ENCODE measurements at regions not wholly inside any gene's neighbourhood (a gene's known extent, or its start where the extent isn't known, plus 50 kb on each side); places are given as distances from the start of the nearest gene placed in this dataset.
"Not testable (repeated sequence)": the region's sequence is repeated elsewhere in the genome, so short reads cannot be mapped to it uniquely, and the experiment has no call there.

GRCh38 chr6:44022296-44022661 is 105.0 kb downstream of the MRPL14 start:
- 73 to 78% methylated on average over 7 of the region's 7 CpGs for WGBS, 2 donors
- Histone ChIP-seq H3K4me3 (no peak overlapping the region), H3K27ac (peak overlapping the region in 1 of 4 donors; percentile 49), H3K9me3 (no peaks in the 10 kb centered on the region), H3K4me1 (no peaks in the 10 kb centered on the region), H3K27me3 (no peaks in the 10 kb centered on the region), H3K36me3 (no peaks in the 10 kb centered on the region)
- DNase-seq: peak; percentile 60
- intact Hi-C loops (cut with DNase I): no loop called here
- TF ChIP-seq EP300 (IDR thresholded peaks at IDR 0.05) (no peak), POLR2A (IDR thresholded peaks at IDR 0.05) (no peak), CTCF (IDR thresholded peaks at IDR 0.05) (no peak), POLR2AphosphoS5 (IDR thresholded peaks at IDR 0.05) (no peak)

GRCh38 chr6:44021589-44022295 is 105.5 kb downstream of the MRPL14 start:
- Histone ChIP-seq H3K4me3 (no peak overlapping the region), H3K36me3 (no peaks in the 10 kb centered on the region), H3K27me3 (no peaks in the 10 kb centered on the region), H3K9me3 (no peaks in the 10 kb centered on the region), H3K27ac (peak overlapping the region in 1 of 4 donors; percentile 49), H3K4me1 (no peaks in the 10 kb centered on the region)
- DNase-seq: peak; percentile 59
- TF ChIP-seq POLR2A (IDR thresholded peaks at IDR 0.05) (no peak), EP300 (IDR thresholded peaks at IDR 0.05) (no peak), POLR2AphosphoS5 (IDR thresholded peaks at IDR 0.05) (no peak), CTCF (IDR thresholded peaks at IDR 0.05) (no peak)
- intact Hi-C loops (cut with DNase I): no loop called here
- WGBS, 2 donors: 81 to 83% methylated on average over 9 of the region's 9 CpGs

GRCh38 chr6:44020664-44021425 is 106.4 kb downstream of the MRPL14 start:
- Histone ChIP-seq H3K4me1 (no peaks in the 10 kb centered on the region), H3K27ac (peak overlapping the region in 1 of 4 donors; percentile 18), H3K27me3 (no peaks in the 10 kb centered on the region), H3K4me3 (no peak overlapping the region), H3K36me3 (no peaks in the 10 kb centered on the region), H3K9me3 (no peaks in the 10 kb centered on the region)
- no peak for TF ChIP-seq POLR2A (IDR thresholded peaks at IDR 0.05)
- no peak for TF ChIP-seq EP300 (IDR thresholded peaks at IDR 0.05)
- TF ChIP-seq CTCF (IDR thresholded peaks at IDR 0.05): no peak
- TF ChIP-seq POLR2AphosphoS5 (IDR thresholded peaks at IDR 0.05): no peak
- DNase-seq: peak; percentile 34
- 93 to 95% methylated on average over 12 of the region's 12 CpGs for WGBS, 2 donors
- intact Hi-C loops (cut with DNase I): no loop called here

- TF ChIP-seq POLR2A (IDR thresholded peaks at IDR 0.05) (no peak), EP300 (IDR thresholded peaks at IDR 0.05) (no peak), CTCF (IDR thresholded peaks at IDR 0.05) (no peak), POLR2AphosphoS5 (IDR thresholded peaks at IDR 0.05) (peak in 1 of 4 donors; percentile 8)
- DNase-seq: peak; percentile 63
- Histone ChIP-seq H3K27ac (peak overlapping the region in 1 of 4 donors; percentile 18), H3K27me3 (no peaks in the 10 kb centered on the region), H3K9me3 (no peaks in the 10 kb centered on the region), H3K36me3 (no peaks in the 10 kb centered on the region), H3K4me3 (no peak overlapping the region), H3K4me1 (no peaks in the 10 kb centered on the region)
- intact Hi-C loops (cut with DNase I): no loop called here
- 67 to 76% methylated on average over 2 of the region's 2 CpGs for WGBS, 2 donors
Measured at GRCh38 chr6:44020148-44020547, 107.1 kb downstream of the MRPL14 start.

- 94 to 95% methylated on average over 3 of the region's 3 CpGs for WGBS, 2 donors
- H3K4me1 ChIP-seq; intact Hi-C loops (cut with DNase I); H3K27me3 ChIP-seq; H3K4me3 ChIP-seq; H3K27ac ChIP-seq; H3K36me3 ChIP-seq; H3K9me3 ChIP-seq: not testable (repeated sequence)
- peak; percentile 37 for DNase-seq
Measured at GRCh38 chr6:44017307-44017706, 109.9 kb downstream of the MRPL14 start.

All from sigmoid colon (tissue), 6 donors.